Caco-2 (cell line): ENCODE measurements at regions not wholly inside any gene's neighbourhood (a gene's known extent, or its start where the extent isn't known, plus 50 kb on each side); places are given as distances from the start of the nearest gene placed in this dataset.

Experiments
- BruUV-seq: library from RNA; stranded (reverse); fragments of 400-500 nt; replicated peaks from 2 replicates; lab custom pipeline; 2021; lab: Mats Ljungman, UMichigan
- CTCF ChIA-PET: fragments of 300-600 bp; sonication (Branson Sonifier 250); formaldehyde crosslinking; loops from one replicate; lab custom pipeline; 2022; ENCODE audit warnings: antibody characterized with exemption; lab: Charles Lee
- POLR2A ChIA-PET: fragments of 300-600 bp; sonication (Branson Sonifier 250); formaldehyde crosslinking; loops from one replicate; lab custom pipeline; 2022; ENCODE audit warnings: antibody characterized with exemption; lab: Charles Lee
- DNase-seq, 2 experiments: peaks; one replicate each; pipeline versions ENCODE4 v3.0.0 to v3.0.0-alpha.2; 2020 to 2022
- H3K27me3 ChIP-seq: replicated peaks from 2 replicates; pipeline ENCODE4 v1.6.0; 2011; ENCODE audit warnings: low read length; ENCODE audit not compliant: control insufficient read depth, insufficient read depth
- H3K36me3 ChIP-seq: 2 replicates; pipeline ENCODE4 v1.5.1; 2011; ENCODE audit warnings: low read length; ENCODE audit not compliant: control insufficient read depth, insufficient read depth
- H3K4me1 ChIP-seq: fragments of 250-450 bp; sonication (Bioruptor Pico); 2 replicates; pipeline ENCODE4 v1.5.1; 2020; ENCODE audit warnings: mild to moderate bottlenecking
- H3K4me3 ChIP-seq: 2 replicates; pipeline ENCODE4 v1.5.1; 2011; ENCODE audit warnings: low read depth, mild to moderate bottlenecking, control low read depth, low read length
- H3K9me3 ChIP-seq: fragments of 250-450 bp; sonication (Bioruptor Pico); 2 replicates; pipeline ENCODE4 v1.5.1; 2020; ENCODE audit warnings: mild to moderate bottlenecking, moderate library complexity
- H3K27ac Mint-ChIP-seq: one replicate; pipeline ENCODE4 v1.8.0; 2022; ENCODE audit warnings: mixed read lengths; ENCODE audit not compliant: unreplicated experiment
- H3K27me3 Mint-ChIP-seq: one replicate; pipeline ENCODE4 v1.8.0; 2022; ENCODE audit warnings: mixed read lengths; ENCODE audit not compliant: insufficient read depth, unreplicated experiment
- H3K36me3 Mint-ChIP-seq: one replicate; pipeline ENCODE4 v1.8.0; 2022; ENCODE audit warnings: mild to moderate bottlenecking, mixed read lengths; ENCODE audit not compliant: insufficient read depth, unreplicated experiment
- H3K4me1 Mint-ChIP-seq: one replicate; pipeline ENCODE4 v1.8.0; 2022; ENCODE audit warnings: low read depth, mixed read lengths; ENCODE audit not compliant: unreplicated experiment
- H3K4me3 Mint-ChIP-seq: one replicate; pipeline ENCODE4 v1.8.0; 2022; ENCODE audit warnings: mild to moderate bottlenecking, moderate library complexity, mixed read lengths; ENCODE audit not compliant: unreplicated experiment
- H3K9me3 Mint-ChIP-seq: one replicate; pipeline ENCODE4 v1.8.0; 2022; ENCODE audit warnings: mixed read lengths; ENCODE audit not compliant: unreplicated experiment
- CTCF ChIP-seq, 2 experiments: fragments of 200-600 bp in 1 of 2; IDR thresholded peaks; 1 replicate in 1 of 2; 2 replicates in 1 of 2; pipeline versions ENCODE4 v1.5.1 to v1.8.0; 2011 to 2022; ENCODE audit warnings: antibody characterized with exemption in 1 of 2, control low read depth in 1 of 2, inconsistent platforms in 1 of 2, low read depth in 1 of 2, low read length in 1 of 2, mild to moderate bottlenecking in 1 of 2, moderate library complexity in 1 of 2; ENCODE audit not compliant: insufficient read depth in 1 of 2, severe bottlenecking in 1 of 2, unreplicated experiment in 1 of 2
- intact Hi-C: fragments of 100-400 bp; cut with micrococcal nuclease; formaldehyde crosslinking; loops from one replicate; pipeline ENCODE4 v1.10.0; 2022; ENCODE audit not compliant: unreplicated experiment

- CTCF ChIA-PET, result no interaction called here
- Mint-ChIP-seq H3K27ac (no peak overlapping the region), H3K4me1 (no peaks in the 10 kb centered on the region), H3K27me3 (no peaks in the 10 kb centered on the region), H3K9me3 (no peaks in the 10 kb centered on the region), H3K36me3 (no peaks in the 10 kb centered on the region), H3K4me3 (no peak overlapping the region)
- BruUV-seq, result no TSS peak
- no peak for TF ChIP-seq CTCF (IDR thresholded peaks at IDR 0.05; ENCODE audit: insufficient read depth in 1 of 2, low read depth in 1 of 2, low read length in 1 of 2, severe bottlenecking in 1 of 2, unreplicated experiment in 1 of 2)
- no peaks in the 10 kb centered on the region for H3K4me1 ChIP-seq
- no peaks in the 10 kb centered on the region for H3K36me3 ChIP-seq
- POLR2A ChIA-PET, result no interaction called here
- no peaks in the 10 kb centered on the region for H3K27me3 ChIP-seq
- no peak overlapping the region for H3K4me3 ChIP-seq
- intact Hi-C loops, result no loop called here
- H3K9me3 ChIP-seq, result no peaks in the 10 kb centered on the region
- no peak for DNase-seq
These were observed 510.3 kb upstream of the CHAC2 start for GRCh38 chr2:53257287-53257686.

- TF ChIP-seq CTCF (IDR thresholded peaks at IDR 0.05; ENCODE audit: insufficient read depth in 1 of 2, low read depth in 1 of 2, low read length in 1 of 2, severe bottlenecking in 1 of 2, unreplicated experiment in 1 of 2), result no peak
- H3K4me1 ChIP-seq, result no peaks in the 10 kb centered on the region
- POLR2A ChIA-PET, result no interaction called here
- no peaks in the 10 kb centered on the region for H3K4me1 Mint-ChIP-seq
- no peak for DNase-seq
- H3K36me3 Mint-ChIP-seq, result no peaks in the 10 kb centered on the region
- CTCF ChIA-PET, result no interaction called here
- no peak overlapping the region for H3K27ac Mint-ChIP-seq
- H3K27me3 Mint-ChIP-seq, result no peaks in the 10 kb centered on the region
- H3K27me3 ChIP-seq, result no peaks in the 10 kb centered on the region
- intact Hi-C loops, result no loop called here
- no peaks in the 10 kb centered on the region for H3K9me3 ChIP-seq
- no TSS peak for BruUV-seq
- H3K9me3 Mint-ChIP-seq, result no peaks in the 10 kb centered on the region
- no peak overlapping the region for H3K4me3 Mint-ChIP-seq
- no peaks in the 10 kb centered on the region for H3K36me3 ChIP-seq
- no peak overlapping the region for H3K4me3 ChIP-seq
These were observed 514.4 kb upstream of the CHAC2 start for GRCh38 chr2:53253244-53253643.

GRCh38 chr2:53252115-53252514 lies 515.5 kb upstream of the CHAC2 start:
- Histone ChIP-seq H3K4me1 (no peaks in the 10 kb centered on the region), H3K27me3 (no peaks in the 10 kb centered on the region), H3K4me3 (no peak overlapping the region), H3K36me3 (no peaks in the 10 kb centered on the region), H3K9me3 (no peaks in the 10 kb centered on the region)
- Mint-ChIP-seq H3K27ac (no peak overlapping the region), H3K4me3 (no peak overlapping the region), H3K36me3 (no peaks in the 10 kb centered on the region), H3K27me3 (no peaks in the 10 kb centered on the region), H3K4me1 (no peaks in the 10 kb centered on the region), H3K9me3 (no peaks in the 10 kb centered on the region)
- no TSS peak for BruUV-seq
- ChIA-PET CTCF (no interaction called here), POLR2A (no interaction called here)
- TF ChIP-seq CTCF (IDR thresholded peaks at IDR 0.05; ENCODE audit: insufficient read depth in 1 of 2, low read depth in 1 of 2, low read length in 1 of 2, severe bottlenecking in 1 of 2, unreplicated experiment in 1 of 2), result no peak
- intact Hi-C loops, result no loop called here
- DNase-seq, result no peak
